Heart left ventricle (tissue), 16 donors: ENCODE measurements at regions not wholly inside any gene's neighbourhood (a gene's known extent, or its start where the extent isn't known, plus 50 kb on each side); places are given as distances from the start of the nearest gene placed in this dataset.

Experiments used
- ATAC-seq, 4 donors: fragments of 200-7000 bp; cut with Tn5 transposase; one replicate each; pipeline ENCODE4 v1.9.1; 2020 to 2022; ENCODE audit warnings: moderate library complexity in 4 of 4, mild to moderate bottlenecking in 3 of 4, moderate number of reproducible peaks in 1 of 4
- DNase-seq, 5 donors: peaks; one replicate each; pipeline ENCODE4 v3.0.0-alpha.2; 2020
- H3K27ac ChIP-seq, 12 donors: fragments of 200-600 bp; sonication (generic) in 4 of 12; one replicate each; pipeline versions ENCODE4 v1.5.0 to v1.8.0; 2016 to 2022; ENCODE audit warnings: mild to moderate bottlenecking in 2 of 12
- H3K27me3 ChIP-seq, 9 donors: fragments of 200-600 bp; sonication (generic) in 2 of 9; one replicate each; pipeline versions ENCODE4 v1.5.1 to v1.8.0; 2016 to 2022; ENCODE audit warnings: mild to moderate bottlenecking in 3 of 9
- H3K36me3 ChIP-seq, 9 donors: fragments of 200-600 bp; sonication (generic) in 2 of 9; one replicate each; pipeline versions ENCODE4 v1.5.0 to v1.8.0; 2018 to 2022; ENCODE audit warnings: mild to moderate bottlenecking in 2 of 9
- H3K4me1 ChIP-seq, 12 donors: fragments of 200-600 bp; sonication (generic) in 4 of 12; one replicate each; pipeline versions ENCODE4 v1.5.0 to v1.8.0; 2016 to 2022; ENCODE audit warnings: mild to moderate bottlenecking in 3 of 12
- H3K4me3 ChIP-seq, 12 donors: fragments of 200-600 bp; sonication (generic) in 4 of 12; one replicate each; pipeline versions ENCODE4 v1.5.0 to v1.8.0; 2017 to 2022; ENCODE audit warnings: mild to moderate bottlenecking in 9 of 12, moderate library complexity in 4 of 12
- H3K9me3 ChIP-seq, 12 donors: fragments of 200-600 bp; sonication (generic) in 4 of 12; one replicate each; pipeline versions ENCODE4 v1.5.0 to v1.8.0; 2016 to 2022; ENCODE audit warnings: mild to moderate bottlenecking in 1 of 12
- CTCF ChIP-seq, 12 donors: fragments of 200-600 bp; sonication (generic) in 4 of 12; IDR thresholded peaks; one replicate each; pipeline versions ENCODE4 v1.5.0 to v1.8.0; 2018 to 2022; ENCODE audit warnings: antibody characterized with exemption in 12 of 12, mild to moderate bottlenecking in 5 of 12
- POLR2A ChIP-seq, 2 donors: fragments of 450-650 bp; IDR thresholded peaks; one replicate each; pipeline ENCODE4 v1.6.1; 2017; ENCODE audit warnings: antibody characterized with exemption in 2 of 2, mild to moderate bottlenecking in 2 of 2, moderate library complexity in 2 of 2
- WGBS, 4 donors: extraction: QIAGEN DNeasy Blood & Tissue Kit in 2 of 4; methylation state at CpG; one replicate each; pipeline versions ENCODE4 v1.1.5 to v1.1.7; 2013 to 2018; 5-methylcytosine and 5-hydroxymethylcytosine counted together
- intact Hi-C, 10 donors: fragments of 100-400 bp; cut with DNase I; formaldehyde crosslinking; loops; one replicate each; pipeline versions ENCODE4 v1.11.1 to v1.14.2; 2022
- donor health status: ischemic (EF 13 %, LVEDD 7.1; RV severe dilation, severe dysfunction).
- donor health status: healthy with polysubstance abuse.
- donor health status: DM: no; HTN: yes; CAD: no.
- donor health status: DM: no; HTN: no; CAD: no.
- donor health status: ischemic (EF 25% LVEDD 6.9; RV normal size, moderate dysfunction).
- donor health status: ischemic (EF 25% LVEDD 5.7; RV mildly dilated, moderate dysfunction).
- donor health status: healthy.
- donor health status: DM: yes; HTN: yes; CAD: no.
- donor health status: ischemic (EF 35%, LVEDD 5.7; RV mildly dilated, moderate dysfunction).
- donor health status: nonischemic (EF 11% LVEDD 7.7; RV severe dilation, severe dysfunction).
- donor health status: DM: yes; HTN: yes; CAD: no.
- donor health status: PGD.
- donor health status: ischemic (EF 29% LVEDD 5.4; RV normal size, mild dysfunction).
- donor health status: nonischemic (EF 23%, LVEDD 6.1; RV moderate dilation, normal function).

- no peak overlapping the region for H3K27ac ChIP-seq
- intact Hi-C loops, result loop anchor here in 1 of 10 donors (2.0 kb wide), 1 partner anchor 53 kb away; no protein-coding TSS in a partner anchor
- ATAC-seq, result no peak
These were observed 203.0 kb downstream of the HIBADH start for GRCh38 chr7:27459731-27460053.

GRCh38 chr7:27462575-27463270 is 200.0 kb downstream of the HIBADH start:
- no peak for TF ChIP-seq POLR2A (IDR thresholded peaks at IDR 0.05)
- TF ChIP-seq CTCF (IDR thresholded peaks at IDR 0.05), result no peak
- Histone ChIP-seq H3K9me3 (no peaks in the 10 kb centered on the region), H3K36me3 (no peaks in the 10 kb centered on the region), H3K27ac (peak overlapping the region in 4 of 12 donors; percentile 8 to 34 (median 22)), H3K4me3 (no peak overlapping the region), H3K27me3 (peaks cover 0 to 15% (median 0%) of the 10 kb centered on the region in 9 donors), H3K4me1 (peaks cover 0 to 4% (median 0%) of the 10 kb centered on the region in 12 donors)
- ATAC-seq, result peak in 2 of 4 donors; percentile 49 to 61
- 41 to 51% (median 46%) methylated on average over 8 of the region's 8 CpGs for WGBS, 4 donors
- intact Hi-C loops, result no loop called here
- DNase-seq, result peak in 3 of 5 donors; percentile 16 to 42 (median 22)

More at GRCh38 chr7:27459731-27460053, 203.0 kb downstream of the HIBADH start:
- TF ChIP-seq CTCF (IDR thresholded peaks at IDR 0.05), result no peak
- no peak for TF ChIP-seq POLR2A (IDR thresholded peaks at IDR 0.05)
- WGBS, 4 donors, result 69 to 81% (median 74%) methylated on average over 2 of the region's 2 CpGs
- Histone ChIP-seq H3K9me3 (no peaks in the 10 kb centered on the region), H3K4me1 (peaks cover 0 to 4% (median 0%) of the 10 kb centered on the region in 12 donors), H3K27me3 (peaks cover 0 to 11% (median 0%) of the 10 kb centered on the region in 9 donors), H3K4me3 (no peak overlapping the region), H3K36me3 (no peaks in the 10 kb centered on the region)
- no peak for DNase-seq

GRCh38 chr7:27464970-27465369 is 197.7 kb downstream of the HIBADH start:
- Histone ChIP-seq H3K4me3 (no peak overlapping the region), H3K27me3 (peaks cover 0 to 12% (median 3%) of the 10 kb centered on the region in 9 donors), H3K9me3 (no peaks in the 10 kb centered on the region), H3K36me3 (no peaks in the 10 kb centered on the region), H3K27ac (no peak overlapping the region), H3K4me1 (no peaks in the 10 kb centered on the region)
- ATAC-seq, result no peak
- DNase-seq, result no peak
- 83 to 95% (median 85%) methylated on average over 2 of the region's 2 CpGs for WGBS, 4 donors
- TF ChIP-seq POLR2A (IDR thresholded peaks at IDR 0.05) (no peak), CTCF (IDR thresholded peaks at IDR 0.05) (no peak)
- intact Hi-C loops, result no loop called here

GRCh38 chr7:27466703-27467102 is 196.0 kb downstream of the HIBADH start:
- no peak overlapping the region for H3K4me3 ChIP-seq
- H3K36me3 ChIP-seq, result no peaks in the 10 kb centered on the region
- peaks cover 0 to 12% (median 3%) of the 10 kb centered on the region in 9 donors for H3K27me3 ChIP-seq
- H3K4me1 ChIP-seq, result no peaks in the 10 kb centered on the region
- WGBS, 4 donors, result 59 to 75% (median 73%) methylated on average over 5 of the region's 5 CpGs
- no peak for TF ChIP-seq CTCF (IDR thresholded peaks at IDR 0.05)
- TF ChIP-seq POLR2A (IDR thresholded peaks at IDR 0.05), result no peak
- intact Hi-C loops, result no loop called here
- H3K27ac ChIP-seq, result no peak overlapping the region
- no peak for DNase-seq
- no peaks in the 10 kb centered on the region for H3K9me3 ChIP-seq
- no peak for ATAC-seq
